Endothelial cell of umbilical vein (primary cell): ENCODE measurements at regions not wholly inside any gene's neighbourhood (a gene's known extent, or its start where the extent isn't known, plus 50 kb on each side); places are given as distances from the start of the nearest gene placed in this dataset.

Experiments used
- BruUV-seq: library from RNA; stranded (reverse); fragments of 400-500 nt; replicated peaks from 2 replicates; lab custom pipeline; 2021; lab: Mats Ljungman, UMichigan
- CTCF ChIA-PET: fragments of 300-600, 350-600 bp; sonication (Branson Sonifier 250); formaldehyde crosslinking; loops from one replicate; lab custom pipeline; 2021; ENCODE audit warnings: antibody characterized with exemption, inconsistent platforms; lab: Charles Lee
- POLR2A ChIA-PET: fragments of 300-600, 350-600 bp; sonication (Branson Sonifier 250); formaldehyde crosslinking; loops from one replicate; lab custom pipeline; 2021; ENCODE audit warnings: antibody characterized with exemption, inconsistent platforms; lab: Charles Lee
- DNase-seq: peaks from one replicate; pipeline ENCODE4 v3.0.0-alpha.2; 2011; ENCODE audit warnings: low read depth, low spot score
- FAIRE-seq: peaks from 2 replicates; lab custom pipeline; 2011; peaks lifted over from hg19 to GRCh38; lab: Jason Lieb, UNC
- H2AFZ ChIP-seq: 2 replicates; pipeline ENCODE4 v1.6.0; 2012; ENCODE audit warnings: low read depth, low read length, control low read depth, inconsistent platforms
- H3K27ac ChIP-seq: 2 replicates; pipeline ENCODE4 v1.5.1; 2011; ENCODE audit warnings: low read depth, mild to moderate bottlenecking, control low read depth, low read length, moderate library complexity; ENCODE audit not compliant: insufficient read depth
- H3K27me3 ChIP-seq, 2 experiments: 2 replicates each; pipeline versions ENCODE4 v1.6.0 to v1.6.1; 2011; ENCODE audit warnings: low read length in 2 of 2, mixed read lengths in 1 of 2; ENCODE audit not compliant: control insufficient read depth in 2 of 2, insufficient read depth in 2 of 2
- H3K36me3 ChIP-seq, 2 experiments: 2 replicates in 1 of 2; 3 replicates in 1 of 2; pipeline ENCODE4 v1.5.1; 2011; ENCODE audit warnings: low read length in 2 of 2, mild to moderate bottlenecking in 1 of 2, moderate library complexity in 1 of 2; ENCODE audit not compliant: control insufficient read depth in 2 of 2, insufficient read depth in 2 of 2; ENCODE audit errors: extremely low read depth in 1 of 2
- H3K4me1 ChIP-seq: 3 replicates; pipeline ENCODE4 v1.5.1; 2011; ENCODE audit warnings: mild to moderate bottlenecking, low read length; ENCODE audit not compliant: control insufficient read depth, insufficient read depth; ENCODE audit errors: extremely low read depth
- H3K4me2 ChIP-seq: 2 replicates; pipeline ENCODE4 v1.6.1; 2011; ENCODE audit warnings: low read length, control low read depth, mixed read lengths; ENCODE audit not compliant: insufficient read depth
- H3K4me3 ChIP-seq, 3 experiments: fragments of 200-600 bp in 1 of 3; sonication (generic), shearing (Covaris generic) in 1 of 3; replicated peaks in 1 of 3; 2 replicates each; pipeline ENCODE4 v1.5.1; 2011 to 2016; ENCODE audit warnings: control low read depth in 3 of 3, low read length in 3 of 3, mild to moderate bottlenecking in 2 of 3, inconsistent platforms in 1 of 3, low read depth in 1 of 3, moderate library complexity in 1 of 3; ENCODE audit not compliant: insufficient read depth in 1 of 3
- H3K79me2 ChIP-seq: 2 replicates; pipeline ENCODE4 v1.6.0; 2012; ENCODE audit warnings: low read length, inconsistent platforms; ENCODE audit not compliant: control insufficient read depth, insufficient read depth
- H3K9ac ChIP-seq: replicated peaks from 2 replicates; pipeline ENCODE3; 2011; ENCODE audit warnings: low read length, control low read depth; ENCODE audit not compliant: insufficient read depth; ENCODE audit errors: extremely low read depth
- H3K9me1 ChIP-seq: replicated peaks from 3 replicates; pipeline ENCODE4 v1.6.0; 2011; ENCODE audit warnings: mild to moderate bottlenecking, low read length; ENCODE audit not compliant: control insufficient read depth, insufficient read depth; ENCODE audit errors: extremely low read depth
- H3K9me3 ChIP-seq: replicated peaks from 2 replicates; pipeline ENCODE4 v1.5.1; 2012; ENCODE audit warnings: low read length, inconsistent platforms; ENCODE audit not compliant: control insufficient read depth, insufficient read depth
- H4K20me1 ChIP-seq: replicated peaks from 2 replicates; pipeline ENCODE3; 2011; ENCODE audit warnings: mild to moderate bottlenecking, low read length; ENCODE audit not compliant: control insufficient read depth, insufficient read depth; ENCODE audit errors: extremely low read depth
- CTCF ChIP-seq, 2 donors: IDR thresholded peaks; 1 replicate in 1 of 2; 2 replicates in 1 of 2; pipeline ENCODE4 v1.5.1; 2011; ENCODE audit warnings: low read length in 2 of 2, mild to moderate bottlenecking in 2 of 2, moderate library complexity in 2 of 2, control low read depth in 1 of 2, inconsistent platforms in 1 of 2, low read depth in 1 of 2; ENCODE audit not compliant: insufficient read depth in 1 of 2; ENCODE audit errors: extremely low read depth in 1 of 2
- EZH2 ChIP-seq: IDR thresholded peaks from 2 replicates; pipeline ENCODE4 v1.6.1; 2012; ENCODE audit warnings: borderline replicate concordance, low read depth, mild to moderate bottlenecking, moderate library complexity, low read length, inconsistent platforms; ENCODE audit not compliant: severe bottlenecking
- FOS ChIP-seq: IDR thresholded peaks from 2 replicates; pipeline ENCODE4 v1.6.1; 2011; ENCODE audit warnings: mild to moderate bottlenecking, low read length, moderate library complexity, borderline replicate concordance; ENCODE audit not compliant: insufficient read depth
- GATA2 ChIP-seq: IDR thresholded peaks from 2 replicates; pipeline ENCODE4 v1.7.0; 2011; ENCODE audit warnings: low read depth, mild to moderate bottlenecking, moderate library complexity, mixed read lengths, low read length; ENCODE audit not compliant: insufficient read length, insufficient read depth
- JUN ChIP-seq: IDR thresholded peaks from 2 replicates; pipeline ENCODE4 v1.6.1; 2011; ENCODE audit warnings: borderline replicate concordance, low read depth; ENCODE audit not compliant: insufficient read length, insufficient read depth
- MAX ChIP-seq: IDR thresholded peaks from 2 replicates; pipeline ENCODE4 v1.6.1; 2011; ENCODE audit not compliant: insufficient read depth, insufficient read length
- MYC ChIP-seq: IDR thresholded peaks from one replicate; pipeline ENCODE4 v1.6.1; 2011; ENCODE audit warnings: mild to moderate bottlenecking, low read depth, low read length
- POLR2A ChIP-seq: IDR thresholded peaks from 2 replicates; pipeline ENCODE4 v1.6.1; 2012; ENCODE audit warnings: low read depth, mild to moderate bottlenecking, control low read depth, low read length
- POLR2AphosphoS5 ChIP-seq: IDR thresholded peaks from 2 replicates; pipeline ENCODE4 v1.6.1; 2012; ENCODE audit warnings: low read depth, mild to moderate bottlenecking, control low read depth, low read length, moderate library complexity; ENCODE audit not compliant: insufficient read depth
- dilution Hi-C: fragments of 300-500 bp; cut with MboI; formaldehyde crosslinking; loops from one replicate; pipeline ENCODE4 v1.15.0; 2019; ENCODE audit warnings: low sequenced_read_pairs; ENCODE audit not compliant: extremely low pct_ligation_motif_present
- intact Hi-C: fragments of 100-400 bp; cut with micrococcal nuclease; formaldehyde crosslinking; loops from one replicate; pipeline ENCODE4 v1.10.0; 2022

GRCh38 chr21:36214561-36214960, 57.9 kb downstream of the DOP1B start:
- H4K20me1 ChIP-seq, result no peaks in the 10 kb centered on the region
- BruUV-seq, result no TSS peak
- no peaks in the 10 kb centered on the region for H3K9me1 ChIP-seq
- FAIRE-seq (no peak), DNase-seq (no peak)
- H3K4me1 ChIP-seq, result peaks cover 6% of the 10 kb centered on the region
- H3K79me2 ChIP-seq, result no peaks in the 10 kb centered on the region
- no peak overlapping the region for H3K4me2 ChIP-seq
- H3K27ac ChIP-seq, result no peak overlapping the region
- H3K9me3 ChIP-seq, result no peaks in the 10 kb centered on the region
- H3K9ac ChIP-seq, result no peak overlapping the region
- H3K4me3 ChIP-seq, result no peak overlapping the region
- dilution Hi-C loops, result no loop called here
- ChIA-PET CTCF (interaction anchor here (1.1 to 1.4 kb wide), 3 partner anchors 9 to 45 kb away, joined by 3 to 4 read pairs (median 4); no protein-coding TSS in a partner anchor), POLR2A (no interaction called here)
- no peaks in the 10 kb centered on the region for H3K36me3 ChIP-seq
- no peak for TF ChIP-seq GATA2
- no peak for TF ChIP-seq FOS
- TF ChIP-seq POLR2A, result no peak
- no peak for TF ChIP-seq MAX
- TF ChIP-seq MYC, result no peak
- TF ChIP-seq EZH2, result no peak
- TF ChIP-seq CTCF (IDR thresholded peaks at IDR 0.05; ENCODE audit: extremely low read depth in 1 of 2, insufficient read depth in 1 of 2, low read depth in 1 of 2, low read length in 2 of 2), result no peak
- TF ChIP-seq POLR2AphosphoS5, result no peak
- no peak for TF ChIP-seq JUN
- H2AFZ ChIP-seq, result no peak overlapping the region
- no peaks in the 10 kb centered on the region for H3K27me3 ChIP-seq
- intact Hi-C loops, result no loop called here
